ENCODE measurements at regions not wholly inside any gene's neighbourhood (a gene's known extent, or its start where the extent isn't known, plus 50 kb on each side); places are given as distances from the start of the nearest gene placed in this dataset.

GRCh38 chr7:138238734-138239659, 162.7 kb downstream of the AKR1D1 start:
- ChIA-PET CTCF (interaction anchor here (2.2 kb wide), 1 partner anchor 500 kb away, joined by 5 read pairs; no protein-coding TSS in a partner anchor), POLR2A (no interaction called here)
- Histone ChIP-seq H3K9me2 (0 out of 2 replicates have a peak, but pooled peaks cover 6% of the 10 kb centered on the region), H3F3A (replicated peaks; ENCODE audit: insufficient read depth) (no peaks in the 10 kb centered on the region), H3K9ac (no peak overlapping the region), H3K9me3 (peaks cover 8% of the 10 kb centered on the region; the same call in 1 of the 2 replicates), H3K36me3 (replicated peaks in 1 of 2; ENCODE audit: control insufficient read depth in 1 of 2, insufficient read depth in 2 of 2, low read length in 1 of 2) (no peaks in the 10 kb centered on the region), H2AFZ (ENCODE audit: low read depth) (no peak overlapping the region), H3K27me3 (ENCODE audit: insufficient read depth) (no peaks in the 10 kb centered on the region), H4K20me1 (ENCODE audit: insufficient read depth) (no peaks in the 10 kb centered on the region), H3K4me3 (ENCODE audit: low read depth in 2 of 2, low read length in 1 of 2) (no peak overlapping the region), H3K27ac (ENCODE audit: low read depth in 2 of 2, low read length in 1 of 2) (no peak overlapping the region), H3K4me2 (no peak overlapping the region), H3K79me2 (ENCODE audit: insufficient read depth) (no peaks in the 10 kb centered on the region), H3K4me1 (ENCODE audit: control insufficient read depth in 1 of 2, insufficient read depth in 2 of 2, low read depth in 1 of 2, low read length in 1 of 2) (no peaks in the 10 kb centered on the region)
- TF ChIP-seq PBX3 (IDR thresholded peaks at IDR 0.05), result no peak
- no peak for TF ChIP-seq FOXJ3 (CRISPR knock-in tag; IDR thresholded peaks at IDR 0.05)
- no peak for TF ChIP-seq SIN3A (IDR thresholded peaks at IDR 0.05; ENCODE audit: borderline replicate concordance, low read depth, low read length)
- no peak for TF ChIP-seq MAX (IDR thresholded peaks at IDR 0.05; ENCODE audit: low read depth)
- TF ChIP-seq ELF1 (IDR thresholded peaks at IDR 0.05), result no peak
- TF ChIP-seq TAF1 (IDR thresholded peaks at IDR 0.05; ENCODE audit: borderline replicate concordance, low read depth, low read length), result no peak
- TF ChIP-seq EZH2phosphoT487 (IDR thresholded peaks at IDR 0.05; ENCODE audit: borderline replicate concordance, low read depth), result no peak
- TF ChIP-seq JUND (IDR thresholded peaks at IDR 0.05), result no peak
- TF ChIP-seq TEAD4 (IDR thresholded peaks at IDR 0.05; ENCODE audit: borderline replicate concordance, insufficient read depth), result no peak
- no peak for DNase-seq
- 16% methylated on average over 3 of the region's 3 CpGs for WGBS (ENCODE audit: low lambda C conversion rate)

DNA sequence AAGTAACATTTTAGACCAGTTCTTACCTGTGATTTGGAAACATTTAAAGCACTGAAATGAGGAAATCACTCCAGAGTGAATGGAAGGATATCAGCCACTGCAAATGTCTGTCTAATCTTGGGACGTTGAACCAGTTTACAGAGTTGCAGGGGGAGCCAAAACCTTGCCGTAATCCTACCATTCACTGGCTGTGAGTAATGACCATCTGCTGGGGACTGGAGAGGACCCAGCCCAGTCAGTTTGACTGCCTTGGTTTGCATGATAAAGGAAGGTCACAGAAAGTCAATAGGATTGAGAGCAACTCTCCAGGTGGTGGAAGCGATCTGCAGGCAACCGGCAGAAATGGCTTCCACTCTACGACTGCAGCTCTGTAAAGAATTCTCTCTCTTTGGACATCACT, 167.2 kb downstream of the AKR1D1 start:
- WGBS (ENCODE audit: low lambda C conversion rate), result 68% methylated on average over 5 of the region's 5 CpGs
- no peak overlapping the region for H2AFZ ChIP-seq (ENCODE audit: low read depth)
- no peaks in the 10 kb centered on the region for H3K36me3 ChIP-seq (replicated peaks in 1 of 2; ENCODE audit: control insufficient read depth in 1 of 2, insufficient read depth in 2 of 2, low read length in 1 of 2)
- no peak for TF ChIP-seq ELF1 (IDR thresholded peaks at IDR 0.05)
- no peaks in the 10 kb centered on the region for H4K20me1 ChIP-seq (ENCODE audit: insufficient read depth)
- H3K4me2 ChIP-seq, result no peak overlapping the region
- no peaks in the 10 kb centered on the region for H3K79me2 ChIP-seq (ENCODE audit: insufficient read depth)
- ChIA-PET CTCF (no interaction called here), POLR2A (no interaction called here)
- H3K27ac ChIP-seq (ENCODE audit: low read depth in 2 of 2, low read length in 1 of 2), result no peak overlapping the region
- no peaks in the 10 kb centered on the region for H3F3A ChIP-seq (replicated peaks; ENCODE audit: insufficient read depth)
- 0 out of 2 replicates have a peak, but pooled peaks cover 6% of the 10 kb centered on the region for H3K9me2 ChIP-seq
- H3K4me1 ChIP-seq (ENCODE audit: control insufficient read depth in 1 of 2, insufficient read depth in 2 of 2, low read depth in 1 of 2, low read length in 1 of 2), result peaks cover 0 to 3% of the 10 kb centered on the region in 2 experiments; a peak in 2 of 4 replicates
- H3K9me3 ChIP-seq, result peaks cover 8% of the 10 kb centered on the region; the same call in 1 of the 2 replicates
- DNase-seq, result no peak
- H3K4me3 ChIP-seq (ENCODE audit: low read depth in 2 of 2, low read length in 1 of 2), result no peak overlapping the region
- H3K9ac ChIP-seq, result no peak overlapping the region
- H3K27me3 ChIP-seq (ENCODE audit: insufficient read depth), result no peaks in the 10 kb centered on the region

Data from SK-N-SH (cell line).